Stimulated activated CD4-positive, alpha-beta T cell treated with anti-CD3 and anti-CD28 coated beads, Interleukin-4, amount 100 ng/mL, for 24 hours (primary cell): ENCODE measurements at regions not wholly inside any gene's neighbourhood (a gene's known extent, or its start where the extent isn't known, plus 50 kb on each side); places are given as distances from the start of the nearest gene placed in this dataset.
"Not testable (repeated sequence)": the region's sequence is repeated elsewhere in the genome, so short reads cannot be mapped to it uniquely, and the experiment has no call there.

Experiments
- DNase-seq: peaks from one replicate; pipeline ENCODE4 v3.0.0-alpha.2; 2020

GRCh38 chr1:238985312-238985711 lies 401.1 kb upstream of the CHRM3 start:
- no peak for DNase-seq

GRCh38 chr1:238982736-238983135 lies 403.6 kb upstream of the CHRM3 start:
- no peak for DNase-seq

- DNase-seq, result no peak
These were observed 404.9 kb upstream of the CHRM3 start for GRCh38 chr1:238981317-238981933.

- no peak for DNase-seq
These were observed 406.3 kb upstream of the CHRM3 start for GRCh38 chr1:238980053-238980452.

GRCh38 chr1:238964631-238965030 lies 421.7 kb upstream of the CHRM3 start:
- no peak for DNase-seq

- no peak for DNase-seq
These were observed 423.4 kb upstream of the CHRM3 start for GRCh38 chr1:238962941-238963340.

GRCh38 chr1:238961790-238962189 lies 424.6 kb upstream of the CHRM3 start:
- no peak for DNase-seq

GRCh38 chr1:238960071-238960470 lies 426.3 kb upstream of the CHRM3 start:
- no peak for DNase-seq

- no peak for DNase-seq
These were observed 430.4 kb upstream of the CHRM3 start for GRCh38 chr1:238955934-238956333.

- no peak for DNase-seq
These were observed 431.5 kb upstream of the CHRM3 start for GRCh38 chr1:238954865-238955264.

GRCh38 chr1:238953448-238954010 lies 432.8 kb upstream of the CHRM3 start:
- no peak for DNase-seq

- DNase-seq, result no peak
These were observed 434.6 kb upstream of the CHRM3 start for GRCh38 chr1:238951809-238952208.

- no peak for DNase-seq
These were observed 435.6 kb upstream of the CHRM3 start for GRCh38 chr1:238950784-238951183.

- DNase-seq, result no peak
These were observed 436.4 kb upstream of the CHRM3 start for GRCh38 chr1:238950017-238950416.

GRCh38 chr1:238944028-238944427 lies 442.3 kb upstream of the CHRM3 start:
- no peak for DNase-seq

- no peak for DNase-seq
These were observed 458.5 kb upstream of the CHRM3 start for GRCh38 chr1:238927899-238928298.

- DNase-seq, result no peak
These were observed 469.5 kb upstream of the CHRM3 start for GRCh38 chr1:238916828-238917227.

GRCh38 chr1:238914346-238914745 lies 472.0 kb upstream of the CHRM3 start:
- DNase-seq, result no peak

GRCh38 chr1:238913210-238913609 lies 473.2 kb upstream of the CHRM3 start:
- no peak for DNase-seq

GRCh38 chr1:238912148-238912547 lies 474.2 kb upstream of the CHRM3 start:
- no peak for DNase-seq

- not testable (repeated sequence) for DNase-seq
These were observed 483.6 kb upstream of the CHRM3 start for GRCh38 chr1:238902752-238903151.

- DNase-seq, result no peak
These were observed 486.0 kb upstream of the CHRM3 start for GRCh38 chr1:238900334-238900865.

GRCh38 chr1:238898856-238899255 lies 487.5 kb upstream of the CHRM3 start:
- DNase-seq, result no peak

- no peak for DNase-seq
These were observed 490.5 kb upstream of the CHRM3 start for GRCh38 chr1:238895911-238896310.

- no peak for DNase-seq
These were observed 493.8 kb upstream of the CHRM3 start for GRCh38 chr1:238892612-238893011.
